Gastroesophageal sphincter (tissue), 4 donors: ENCODE measurements at regions not wholly inside any gene's neighbourhood (a gene's known extent, or its start where the extent isn't known, plus 50 kb on each side); places are given as distances from the start of the nearest gene placed in this dataset.
A peak's percentile ranks its signal among the peaks of the same experiment; 100 is the strongest.

Experiments
- ATAC-seq: fragments of 150-250 bp; one replicate; pipeline ENCODE4 v1.9.1; 2016; ENCODE audit warnings: mild to moderate bottlenecking, moderate library complexity
- H3K27ac ChIP-seq, 4 donors: fragments of 200-600 bp; sonication (generic) in 3 of 4; 1 replicate in 3 of 4; 2 replicates in 1 of 4; pipeline ENCODE4 v1.5.1; 2016 to 2019
- H3K27me3 ChIP-seq: fragments of 200-600 bp; sonication (generic); one replicate; pipeline ENCODE4 v1.5.1; 2019
- H3K36me3 ChIP-seq, 2 donors: fragments of 200-600 bp; sonication (generic); one replicate each; pipeline ENCODE4 v1.5.1; 2019; ENCODE audit warnings: control low read depth in 1 of 2
- H3K4me1 ChIP-seq, 3 donors: fragments of 200-600 bp; sonication (generic); 1 replicate in 2 of 3; 2 replicates in 1 of 3; pipeline ENCODE4 v1.5.1; 2016 to 2019; ENCODE audit warnings: control low read depth in 2 of 3
- H3K4me3 ChIP-seq, 2 donors: fragments of 200-600 bp; sonication (generic); one replicate each; pipeline ENCODE4 v1.5.1; 2019; ENCODE audit warnings: mild to moderate bottlenecking in 1 of 2, moderate library complexity in 1 of 2
- H3K9me3 ChIP-seq, 3 donors: fragments of 200-600 bp; sonication (generic); one replicate each; pipeline ENCODE4 v1.5.1; 2017 to 2019; ENCODE audit warnings: control low read depth in 2 of 3
- CTCF ChIP-seq, 4 experiments: fragments of 200-600 bp in 2 of 4; fragments of 450-650 bp in 2 of 4; sonication (generic) in 1 of 4; IDR thresholded peaks; one replicate each; pipeline ENCODE4 v1.5.1; 2017 to 2019; ENCODE audit warnings: antibody characterized with exemption in 4 of 4, mild to moderate bottlenecking in 2 of 4, moderate library complexity in 2 of 4
- EP300 ChIP-seq: sonication (generic); formaldehyde crosslinking; IDR thresholded peaks from one replicate; pipeline ENCODE4 v1.6.1; 2017; ENCODE audit warnings: antibody characterized with exemption, mild to moderate bottlenecking
- POLR2A ChIP-seq, 2 donors: fragments of 450-650 bp; IDR thresholded peaks; one replicate each; pipeline ENCODE4 v1.6.1; 2017; ENCODE audit warnings: antibody characterized with exemption in 2 of 2, mild to moderate bottlenecking in 2 of 2, moderate library complexity in 1 of 2
- POLR2AphosphoS5 ChIP-seq: sonication (generic); formaldehyde crosslinking; IDR thresholded peaks from one replicate; pipeline ENCODE4 v1.6.1; 2017; ENCODE audit warnings: antibody characterized with exemption
- WGBS, 2 donors: methylation state at CpG; one replicate each; pipeline ENCODE4 v1.1.5; 2018; ENCODE audit warnings: low coverage in 1 of 2; 5-methylcytosine and 5-hydroxymethylcytosine counted together

- H3K27ac ChIP-seq = no peak overlapping the region
- H3K4me3 ChIP-seq = no peak overlapping the region
- TF ChIP-seq POLR2A (IDR thresholded peaks at IDR 0.05) = no peak
- TF ChIP-seq CTCF (IDR thresholded peaks at IDR 0.05) = no peak
- TF ChIP-seq POLR2AphosphoS5 = no peak
- no peak for TF ChIP-seq EP300
- no peaks in the 10 kb centered on the region for H3K27me3 ChIP-seq
- no peaks in the 10 kb centered on the region for H3K36me3 ChIP-seq
- H3K4me1 ChIP-seq = peaks cover 3 to 31% (median 15%) of the 10 kb centered on the region in 3 donors
- no peak for ATAC-seq
- H3K9me3 ChIP-seq = no peaks in the 10 kb centered on the region
- 87 to 100% methylated on average over 1 to 7 of the region's 7 CpGs for WGBS, 2 donors
Observed at GRCh38 chr20:58056921-58057686, 171.3 kb downstream of the ANKRD60 start.

GRCh38 chr20:58056021-58056591 lies 172.3 kb downstream of the ANKRD60 start:
- 98 to 100% methylated on average over 5 to 7 of the region's 10 CpGs for WGBS, 2 donors
- no peak overlapping the region for H3K27ac ChIP-seq
- TF ChIP-seq POLR2A (IDR thresholded peaks at IDR 0.05) (no peak), EP300 (no peak), CTCF (IDR thresholded peaks at IDR 0.05) (no peak), POLR2AphosphoS5 (no peak)
- no peak overlapping the region for H3K4me3 ChIP-seq
- no peak for ATAC-seq
- H3K4me1 ChIP-seq = peaks cover 3 to 31% (median 15%) of the 10 kb centered on the region in 3 donors
- H3K9me3 ChIP-seq = peaks cover 0 to 7% (median 0%) of the 10 kb centered on the region in 3 donors
- no peaks in the 10 kb centered on the region for H3K27me3 ChIP-seq
- no peaks in the 10 kb centered on the region for H3K36me3 ChIP-seq

GRCh38 chr20:58054780-58055373 lies 173.6 kb downstream of the ANKRD60 start:
- no peak overlapping the region for H3K4me3 ChIP-seq
- H3K27ac ChIP-seq = peak overlapping the region in 2 of 4 donors; percentile 26 to 47
- peaks cover 0 to 7% (median 0%) of the 10 kb centered on the region in 3 donors for H3K9me3 ChIP-seq
- TF ChIP-seq POLR2AphosphoS5 (no peak), POLR2A (IDR thresholded peaks at IDR 0.05) (no peak), EP300 (no peak)
- 13 to 67% methylated on average over 1 to 7 of the region's 11 CpGs for WGBS, 2 donors
- H3K27me3 ChIP-seq = no peaks in the 10 kb centered on the region
- peak; percentile 69 for ATAC-seq
- no peaks in the 10 kb centered on the region for H3K36me3 ChIP-seq
- H3K4me1 ChIP-seq = peaks cover 3 to 31% (median 15%) of the 10 kb centered on the region in 3 donors

- Histone ChIP-seq H3K9me3 (peaks cover 0 to 7% (median 0%) of the 10 kb centered on the region in 3 donors), H3K27me3 (no peaks in the 10 kb centered on the region), H3K36me3 (no peaks in the 10 kb centered on the region), H3K4me3 (no peak overlapping the region), H3K4me1 (peaks cover 3 to 28% (median 15%) of the 10 kb centered on the region in 3 donors), H3K27ac (peak overlapping the region in 2 of 4 donors; percentile 26 to 47)
- no peak for ATAC-seq
- WGBS, 2 donors = 67% methylated on average over 2 of the region's 6 CpGs; no CpG with 5 or more reads in 1 of the 2 donors
- TF ChIP-seq CTCF (IDR thresholded peaks at IDR 0.05) (no peak), EP300 (no peak), POLR2A (IDR thresholded peaks at IDR 0.05) (no peak)
Observed at GRCh38 chr20:58054082-58054779, 174.2 kb downstream of the ANKRD60 start.

- no peak overlapping the region for H3K4me3 ChIP-seq
- no peaks in the 10 kb centered on the region for H3K27me3 ChIP-seq
- no peak overlapping the region for H3K27ac ChIP-seq
- 78 to 100% methylated on average over 3 to 5 of the region's 10 CpGs for WGBS, 2 donors
- ATAC-seq = no peak
- peaks cover 0 to 7% (median 0%) of the 10 kb centered on the region in 3 donors for H3K9me3 ChIP-seq
- no peaks in the 10 kb centered on the region for H3K36me3 ChIP-seq
- H3K4me1 ChIP-seq = peaks cover 3 to 21% (median 15%) of the 10 kb centered on the region in 3 donors
- TF ChIP-seq EP300 = no peak
- no peak for TF ChIP-seq POLR2AphosphoS5
- TF ChIP-seq CTCF (IDR thresholded peaks at IDR 0.05) = no peak
- no peak for TF ChIP-seq POLR2A (IDR thresholded peaks at IDR 0.05)
Observed at GRCh38 chr20:58053391-58054055, 174.9 kb downstream of the ANKRD60 start.
